CD14-positive monocyte (primary cell): ENCODE measurements at regions not wholly inside any gene's neighbourhood (a gene's known extent, or its start where the extent isn't known, plus 50 kb on each side); places are given as distances from the start of the nearest gene placed in this dataset.

ENCODE experiments used
- DNase-seq, 3 donors: peaks; one replicate each; pipeline ENCODE4 v3.0.0-alpha.2; 2011 to 2022
- H2AFZ ChIP-seq: 2 replicates; pipeline ENCODE4 v1.6.0; 2012; ENCODE audit warnings: mild to moderate bottlenecking, low read depth, low read length, inconsistent platforms; ENCODE audit not compliant: insufficient read depth, poor library complexity, severe bottlenecking
- H3K27ac ChIP-seq, 2 donors: 1 replicate in 1 of 2; 2 replicates in 1 of 2; pipeline ENCODE4 v1.5.1; 2012 to 2013; ENCODE audit warnings: low read length in 2 of 2, control low read depth in 1 of 2, inconsistent platforms in 1 of 2, low read depth in 1 of 2, mild to moderate bottlenecking in 1 of 2
- H3K27me3 ChIP-seq, 2 donors: one replicate each; pipeline versions ENCODE4 v1.6.0 to v1.6.1; 2011 to 2013; ENCODE audit warnings: low read length in 2 of 2; ENCODE audit not compliant: control insufficient read depth in 2 of 2, insufficient read depth in 2 of 2
- H3K36me3 ChIP-seq, 2 donors: replicated peaks in 1 of 2; 1 replicate in 1 of 2; 2 replicates in 1 of 2; pipeline versions ENCODE4 v1.5.1 to v1.6.1; 2012 to 2013; ENCODE audit warnings: low read length in 2 of 2, control low read depth in 1 of 2, inconsistent platforms in 1 of 2, mild to moderate bottlenecking in 1 of 2; ENCODE audit not compliant: insufficient read depth in 2 of 2, control insufficient read depth in 1 of 2
- H3K4me1 ChIP-seq, 2 donors: 1 replicate in 1 of 2; 2 replicates in 1 of 2; pipeline versions ENCODE4 v1.5.1 to v1.6.1; 2012 to 2013; ENCODE audit warnings: low read length in 2 of 2, control low read depth in 1 of 2, inconsistent platforms in 1 of 2, mild to moderate bottlenecking in 1 of 2, moderate library complexity in 1 of 2; ENCODE audit not compliant: insufficient read depth in 2 of 2, control insufficient read depth in 1 of 2
- H3K4me2 ChIP-seq: replicated peaks from 2 replicates; pipeline ENCODE3; 2012; ENCODE audit warnings: low read length, moderate library complexity, mild to moderate bottlenecking; ENCODE audit not compliant: poor library complexity, severe bottlenecking; ENCODE audit errors: extremely low read depth
- H3K4me3 ChIP-seq, 3 experiments: fragments of 200-600 bp in 1 of 3; sonication (generic) in 1 of 3; replicated peaks in 1 of 3; 1 replicate in 2 of 3; 2 replicates in 1 of 3; pipeline ENCODE4 v1.5.1; 2011 to 2013; ENCODE audit warnings: low read length in 3 of 3, mild to moderate bottlenecking in 3 of 3, control low read depth in 2 of 3, low read depth in 2 of 3, inconsistent platforms in 1 of 3, moderate library complexity in 1 of 3
- H3K79me2 ChIP-seq: 2 replicates; pipeline ENCODE4 v1.6.0; 2012; ENCODE audit warnings: mild to moderate bottlenecking, control low read depth, inconsistent platforms, low read length, moderate library complexity; ENCODE audit not compliant: insufficient read depth
- H3K9ac ChIP-seq: 2 replicates; pipeline ENCODE4 v1.6.0; 2017; ENCODE audit warnings: low read length, mild to moderate bottlenecking; ENCODE audit not compliant: insufficient read depth, poor library complexity, severe bottlenecking
- H3K9me3 ChIP-seq, 2 donors: replicated peaks in 1 of 2; 1 replicate in 1 of 2; 2 replicates in 1 of 2; pipeline versions ENCODE4 v1.5.1 to v1.6.1; 2012 to 2013; ENCODE audit warnings: low read length in 2 of 2, control low read depth in 1 of 2; ENCODE audit not compliant: control insufficient read depth in 1 of 2, insufficient read depth in 1 of 2
- H4K20me1 ChIP-seq: 2 replicates; pipeline ENCODE4 v1.6.0; 2012; ENCODE audit warnings: mild to moderate bottlenecking, low read length, control low read depth, moderate library complexity; ENCODE audit not compliant: insufficient read depth
- H3K27ac Mint-ChIP-seq, 7 donors: one replicate each; pipeline ENCODE4 v1.8.0; 2020; ENCODE audit warnings: mild to moderate bottlenecking in 7 of 7, mixed read lengths in 7 of 7, moderate library complexity in 6 of 7, inconsistent platforms in 2 of 7
- H3K27me3 Mint-ChIP-seq, 3 donors: one replicate each; pipeline ENCODE4 v1.8.0; 2021 to 2022; ENCODE audit warnings: low read depth in 3 of 3, mild to moderate bottlenecking in 3 of 3, mixed read lengths in 3 of 3, moderate library complexity in 3 of 3, inconsistent platforms in 1 of 3
- H3K36me3 Mint-ChIP-seq, 2 donors: one replicate each; pipeline ENCODE4 v1.8.0; 2020; ENCODE audit warnings: mixed read lengths in 2 of 2, inconsistent platforms in 1 of 2, mild to moderate bottlenecking in 1 of 2
- H3K4me1 Mint-ChIP-seq: one replicate; pipeline ENCODE4 v1.8.0; 2020; ENCODE audit warnings: mild to moderate bottlenecking, mixed read lengths
- H3K4me3 Mint-ChIP-seq, 2 donors: one replicate each; pipeline ENCODE4 v1.8.0; 2020; ENCODE audit warnings: mild to moderate bottlenecking in 2 of 2, mixed read lengths in 2 of 2, moderate library complexity in 1 of 2
- H3K9me3 Mint-ChIP-seq, 7 donors: one replicate each; pipeline ENCODE4 v1.8.0; 2020 to 2022; ENCODE audit warnings: mixed read lengths in 7 of 7, mild to moderate bottlenecking in 6 of 7, moderate library complexity in 6 of 7, inconsistent platforms in 2 of 7
- CTCF ChIP-seq: fragments of 200-600 bp; IDR thresholded peaks from one replicate; pipeline ENCODE4 v1.8.0; 2022; ENCODE audit warnings: antibody characterized with exemption, mild to moderate bottlenecking
- WGBS: methylation state at CpG from one replicate; pipeline ENCODE4 v1.1.5; 2013; ENCODE audit warnings: missing lambda C conversion rate; ENCODE audit not compliant: insufficient coverage; 5-methylcytosine and 5-hydroxymethylcytosine counted together
- intact Hi-C, 2 donors: fragments of 100-400 bp; cut with micrococcal nuclease; formaldehyde crosslinking; loops; one replicate each; pipeline versions ENCODE4 v1.15.0 to v1.15.1; 2023

DNA sequence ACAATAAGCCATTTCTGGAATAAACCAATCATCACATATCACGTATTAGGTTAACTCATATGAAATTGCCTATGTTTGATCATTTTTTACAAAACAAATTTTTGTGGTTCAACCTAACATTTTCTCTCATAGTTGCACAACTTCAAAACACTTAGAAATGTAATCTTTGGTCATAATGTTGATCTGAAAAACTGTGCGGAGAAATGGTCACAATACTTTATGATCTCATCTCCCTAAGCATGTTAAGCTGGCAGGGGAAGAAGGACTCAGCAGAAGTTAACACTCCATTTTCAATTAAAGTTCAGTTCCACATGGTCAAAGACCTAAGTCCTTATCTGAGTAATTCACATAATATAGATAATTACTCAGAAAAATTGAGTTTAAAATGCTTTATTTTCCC is 194.8 kb downstream of the CAPZA3 start:
- Mint-ChIP-seq H3K27me3 (no peaks in the 10 kb centered on the region), H3K4me1 (no peaks in the 10 kb centered on the region), H3K36me3 (no peaks in the 10 kb centered on the region), H3K9me3 (peaks cover 8 to 22% (median 12%) of the 10 kb centered on the region in 7 donors), H3K27ac (no peak overlapping the region), H3K4me3 (no peak overlapping the region)
- Histone ChIP-seq H3K79me2 (no peaks in the 10 kb centered on the region), H3K4me1 (no peaks in the 10 kb centered on the region), H3K4me3 (no peak overlapping the region), H4K20me1 (no peaks in the 10 kb centered on the region), H3K27me3 (no peaks in the 10 kb centered on the region), H3K9ac (no peak overlapping the region), H3K9me3 (peaks cover 11 to 27% of the 10 kb centered on the region in 2 donors), H2AFZ (no peak overlapping the region), H3K36me3 (no peaks in the 10 kb centered on the region), H3K4me2 (no peak overlapping the region), H3K27ac (no peak overlapping the region)
- WGBS, result no CpG with 5 or more reads among the region's 2 CpGs
- intact Hi-C loops, result no loop called here
- no peak for DNase-seq
- TF ChIP-seq CTCF, result no peak

DNA sequence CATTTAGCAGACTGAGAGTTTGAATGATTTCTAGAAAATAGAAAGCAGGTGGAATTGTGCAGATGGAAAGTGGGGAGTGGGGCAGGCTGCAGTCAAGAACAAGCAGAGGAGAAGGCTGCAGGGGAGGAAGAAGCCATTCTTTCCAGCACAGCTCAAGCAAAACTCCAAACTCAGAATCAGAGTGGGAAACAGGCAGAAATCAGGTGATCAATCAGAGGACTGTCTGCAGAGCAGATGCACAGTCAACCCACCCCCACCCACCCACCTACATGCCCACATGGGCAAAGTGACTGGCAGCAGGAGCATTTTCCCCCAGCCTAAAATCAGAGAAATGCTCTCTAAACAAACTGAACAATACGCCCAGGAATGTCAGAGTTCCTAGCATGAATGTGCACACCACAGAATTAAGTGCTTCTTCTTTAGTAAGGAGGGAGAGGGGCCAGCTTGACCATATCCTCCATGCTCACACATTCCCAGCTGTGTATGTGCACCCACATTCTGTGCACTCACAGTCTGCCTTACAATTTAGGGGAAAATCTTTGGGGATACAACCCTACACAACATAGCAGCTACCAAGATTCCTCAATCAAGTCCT is 194.1 kb upstream of the PLEKHA5 start:
- H3K4me3 ChIP-seq, result no peak overlapping the region
- H3K27me3 ChIP-seq, result no peaks in the 10 kb centered on the region
- no peak for DNase-seq
- no peaks in the 10 kb centered on the region for H3K79me2 ChIP-seq
- WGBS, result no CpG with 5 or more reads among the region's 1 CpG
- H3K27ac ChIP-seq, result no peak overlapping the region
- peaks cover under 1 to 3% of the 10 kb centered on the region in 2 donors for H3K9me3 ChIP-seq
- no peak overlapping the region for H2AFZ ChIP-seq
- H3K4me2 ChIP-seq, result no peak overlapping the region
- Mint-ChIP-seq H3K36me3 (no peaks in the 10 kb centered on the region), H3K27ac (no peak overlapping the region), H3K4me1 (no peaks in the 10 kb centered on the region), H3K27me3 (no peaks in the 10 kb centered on the region), H3K9me3 (peaks cover 0 to 9% (median 3%) of the 10 kb centered on the region in 7 donors), H3K4me3 (no peak overlapping the region)
- H3K9ac ChIP-seq, result no peak overlapping the region
- no peaks in the 10 kb centered on the region for H3K4me1 ChIP-seq
- no peaks in the 10 kb centered on the region for H3K36me3 ChIP-seq
- no peak for TF ChIP-seq CTCF
- intact Hi-C loops, result no loop called here
- no peaks in the 10 kb centered on the region for H4K20me1 ChIP-seq
